OCI-LY7 (cell line): ENCODE measurements at regions not wholly inside any gene's neighbourhood (a gene's known extent, or its start where the extent isn't known, plus 50 kb on each side); places are given as distances from the start of the nearest gene placed in this dataset.

ENCODE experiments used
- BruUV-seq: library from RNA; stranded (reverse); fragments of 400-500 nt; replicated peaks from 2 replicates; lab custom pipeline; 2021; lab: Mats Ljungman, UMichigan
- CTCF ChIA-PET: fragments of 300-600 bp; sonication (Branson Sonifier 250); formaldehyde crosslinking; loops from one replicate; lab custom pipeline; 2022; ENCODE audit warnings: antibody characterized with exemption; ENCODE audit not compliant: unreplicated experiment; lab: Charles Lee
- POLR2A ChIA-PET: fragments of 300-600 bp; sonication (Branson Sonifier 250); formaldehyde crosslinking; loops from one replicate; lab custom pipeline; 2022; ENCODE audit warnings: antibody characterized with exemption; lab: Charles Lee
- DNase-seq: peaks from one replicate; pipeline ENCODE4 v3.0.0-alpha.2; 2015; ENCODE audit warnings: low spot score
- H2AFZ ChIP-seq: fragments of 200-600 bp; sonication (generic), shearing (Covaris generic); 2 replicates; pipeline ENCODE4 v1.6.1; 2014; ENCODE audit warnings: mild to moderate bottlenecking, antibody characterized with exemption, low read length, moderate library complexity
- H3K27ac ChIP-seq: fragments of 200-600 bp; sonication (generic); 2 replicates; pipeline ENCODE4 v1.5.1; 2014; ENCODE audit warnings: mixed run types, low read depth, mild to moderate bottlenecking, moderate library complexity, low read length, inconsistent platforms; ENCODE audit not compliant: poor library complexity, severe bottlenecking
- H3K36me3 ChIP-seq: fragments of 200-600 bp; sonication (generic); 2 replicates; pipeline ENCODE4 v1.6.1; 2014; ENCODE audit warnings: mild to moderate bottlenecking, antibody characterized with exemption, low read length, moderate library complexity, mixed read lengths; ENCODE audit not compliant: insufficient read depth
- H3K4me1 ChIP-seq: fragments of 200-600 bp; sonication (generic); 2 replicates; pipeline ENCODE4 v1.5.1; 2014; ENCODE audit warnings: mild to moderate bottlenecking, low read length; ENCODE audit not compliant: insufficient read depth, poor library complexity, severe bottlenecking
- H3K4me2 ChIP-seq: fragments of 200-600 bp; sonication (generic); 2 replicates; pipeline ENCODE4 v1.6.1; 2014; ENCODE audit warnings: mild to moderate bottlenecking, low read length
- H3K4me3 ChIP-seq: fragments of 200-600 bp; sonication (generic); 2 replicates; pipeline ENCODE4 v1.5.1; 2014; ENCODE audit warnings: mild to moderate bottlenecking, low read depth, low read length; ENCODE audit not compliant: poor library complexity, severe bottlenecking
- H3K79me2 ChIP-seq: fragments of 200-600 bp; sonication (generic); 2 replicates; pipeline ENCODE4 v1.6.1; 2016; ENCODE audit warnings: low read depth, mild to moderate bottlenecking, low read length, moderate library complexity, mixed read lengths; ENCODE audit not compliant: insufficient read depth
- H3K9me2 ChIP-seq: fragments of 200-600 bp; sonication (generic); 2 replicates; pipeline ENCODE4 v1.6.1; 2016; ENCODE audit warnings: mild to moderate bottlenecking, low read length, mixed read lengths; ENCODE audit not compliant: insufficient read depth
- H3K9me3 ChIP-seq: fragments of 200-600 bp; sonication (generic); 2 replicates; pipeline ENCODE4 v1.6.1; 2014; ENCODE audit warnings: mild to moderate bottlenecking, mixed run types, low read length, mixed read lengths
- H4K20me1 ChIP-seq: fragments of 200-600 bp; sonication (generic); 2 replicates; pipeline ENCODE4 v1.6.1; 2014; ENCODE audit warnings: mild to moderate bottlenecking, antibody characterized with exemption, low read length, moderate library complexity, mixed read lengths; ENCODE audit not compliant: insufficient read depth
- EZH2phosphoT487 ChIP-seq: fragments of 200-600 bp; sonication (generic); IDR thresholded peaks from 2 replicates; pipeline ENCODE4 v1.6.1; 2018; ENCODE audit warnings: low read depth, borderline replicate concordance, mild to moderate bottlenecking, mixed run types, antibody characterized with exemption, low read length, moderate library complexity, mixed read lengths
- intact Hi-C: fragments of 100-400 bp; cut with micrococcal nuclease; formaldehyde crosslinking; loops from one replicate; pipeline ENCODE4 v1.10.0; 2022; ENCODE audit not compliant: unreplicated experiment
- TF ChIP-seq, protein P1 (sequence below): fragments of 200-600 bp; sonication (generic); conservative IDR thresholded peaks from 2 replicates; pipeline ENCODE4 v1.5.1; 2014; ENCODE audit warnings: mild to moderate bottlenecking, antibody characterized with exemption, low read length, moderate library complexity, mixed read lengths

DNA sequence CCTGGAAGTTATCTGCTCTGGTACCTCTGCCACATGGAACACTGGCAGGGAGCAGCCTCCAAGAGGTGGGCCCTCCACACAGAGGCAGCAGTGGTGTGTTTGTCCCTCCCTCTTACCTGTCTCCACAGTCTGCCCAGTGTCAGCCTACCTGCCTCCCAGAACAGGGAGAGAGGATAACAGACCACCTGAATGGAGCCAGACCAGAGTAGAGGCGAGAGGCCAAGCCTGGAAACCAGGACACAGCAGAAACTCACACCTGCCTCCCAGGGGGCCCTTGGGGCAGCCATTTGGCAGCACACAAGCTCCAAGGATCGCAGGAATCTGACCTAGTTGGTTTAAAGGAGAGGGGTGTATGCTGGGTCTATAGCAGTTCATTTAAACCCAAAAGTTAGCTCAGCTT lies 100.2 kb upstream of the ZNF366 start:
- no peaks in the 10 kb centered on the region for H3K4me1 ChIP-seq
- CTCF ChIA-PET = no interaction called here
- no peaks in the 10 kb centered on the region for H3K36me3 ChIP-seq
- H3K9me2 ChIP-seq = no peaks in the 10 kb centered on the region
- no peak for TF ChIP-seq EZH2phosphoT487
- TF ChIP-seq, protein P1, sequence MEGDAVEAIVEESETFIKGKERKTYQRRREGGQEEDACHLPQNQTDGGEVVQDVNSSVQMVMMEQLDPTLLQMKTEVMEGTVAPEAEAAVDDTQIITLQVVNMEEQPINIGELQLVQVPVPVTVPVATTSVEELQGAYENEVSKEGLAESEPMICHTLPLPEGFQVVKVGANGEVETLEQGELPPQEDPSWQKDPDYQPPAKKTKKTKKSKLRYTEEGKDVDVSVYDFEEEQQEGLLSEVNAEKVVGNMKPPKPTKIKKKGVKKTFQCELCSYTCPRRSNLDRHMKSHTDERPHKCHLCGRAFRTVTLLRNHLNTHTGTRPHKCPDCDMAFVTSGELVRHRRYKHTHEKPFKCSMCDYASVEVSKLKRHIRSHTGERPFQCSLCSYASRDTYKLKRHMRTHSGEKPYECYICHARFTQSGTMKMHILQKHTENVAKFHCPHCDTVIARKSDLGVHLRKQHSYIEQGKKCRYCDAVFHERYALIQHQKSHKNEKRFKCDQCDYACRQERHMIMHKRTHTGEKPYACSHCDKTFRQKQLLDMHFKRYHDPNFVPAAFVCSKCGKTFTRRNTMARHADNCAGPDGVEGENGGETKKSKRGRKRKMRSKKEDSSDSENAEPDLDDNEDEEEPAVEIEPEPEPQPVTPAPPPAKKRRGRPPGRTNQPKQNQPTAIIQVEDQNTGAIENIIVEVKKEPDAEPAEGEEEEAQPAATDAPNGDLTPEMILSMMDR = no peak
- H2AFZ ChIP-seq = no peak overlapping the region
- no peak overlapping the region for H3K4me2 ChIP-seq
- no peaks in the 10 kb centered on the region for H3K79me2 ChIP-seq
- no peak overlapping the region for H3K27ac ChIP-seq
- intact Hi-C loops = no loop called here
- no peaks in the 10 kb centered on the region for H4K20me1 ChIP-seq
- no peaks in the 10 kb centered on the region for H3K9me3 ChIP-seq
- no peak for DNase-seq
- POLR2A ChIA-PET = no interaction called here
- BruUV-seq = no TSS peak
- H3K4me3 ChIP-seq = no peak overlapping the region

DNA sequence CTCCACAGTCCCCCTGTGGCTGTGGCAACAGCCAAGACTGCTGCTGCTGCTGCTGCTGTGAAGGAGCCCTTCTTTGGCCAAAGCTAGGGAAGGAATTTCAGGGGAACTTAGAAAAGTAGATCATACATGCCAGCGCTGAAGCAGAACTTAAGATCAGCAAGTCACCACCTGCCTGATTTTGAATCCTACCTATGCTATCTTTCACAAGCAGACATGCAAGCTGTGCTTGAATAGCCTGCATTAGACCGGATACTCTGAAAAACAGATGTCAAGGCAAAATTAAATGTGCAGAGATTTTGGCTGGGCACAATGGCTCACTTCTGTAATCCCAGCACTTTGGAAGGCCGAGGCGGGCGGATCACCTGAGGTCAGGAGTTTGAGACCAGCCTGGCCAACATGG lies 99.3 kb upstream of the ZNF366 start:
- no peaks in the 10 kb centered on the region for H3K36me3 ChIP-seq
- no peaks in the 10 kb centered on the region for H4K20me1 ChIP-seq
- TF ChIP-seq EZH2phosphoT487 = no peak
- TF ChIP-seq, protein P1 = no peak
- no peaks in the 10 kb centered on the region for H3K9me3 ChIP-seq
- H2AFZ ChIP-seq = no peak overlapping the region
- no peak overlapping the region for H3K27ac ChIP-seq
- no peak for DNase-seq
- intact Hi-C loops = no loop called here
- H3K4me2 ChIP-seq = no peak overlapping the region
- no peaks in the 10 kb centered on the region for H3K9me2 ChIP-seq
- ChIA-PET POLR2A (no interaction called here), CTCF (no interaction called here)
- BruUV-seq = no TSS peak
- no peaks in the 10 kb centered on the region for H3K79me2 ChIP-seq
- no peak overlapping the region for H3K4me3 ChIP-seq
- H3K4me1 ChIP-seq = no peaks in the 10 kb centered on the region

DNA sequence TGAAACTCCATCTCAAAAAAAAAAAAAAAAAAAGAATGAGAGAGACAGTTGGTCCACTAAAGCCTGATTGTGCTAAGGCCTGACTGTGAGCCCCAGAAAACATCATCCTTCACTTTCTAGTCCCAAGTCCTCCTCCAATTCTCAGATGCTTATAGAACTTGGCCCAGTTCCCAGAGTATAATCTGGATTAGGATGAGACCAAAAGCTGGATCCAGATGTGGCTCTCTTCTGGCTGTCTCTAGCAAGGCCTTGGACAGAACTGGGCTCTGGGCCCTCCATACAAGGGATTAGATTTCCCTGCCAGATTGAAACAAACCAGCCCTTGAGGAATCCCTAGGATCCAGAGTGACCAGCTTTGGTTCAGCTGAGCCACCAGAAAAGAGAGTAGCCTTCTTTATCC lies 98.4 kb upstream of the ZNF366 start:
- no peak overlapping the region for H3K4me2 ChIP-seq
- ChIA-PET POLR2A (no interaction called here), CTCF (no interaction called here)
- no peak for DNase-seq
- no peaks in the 10 kb centered on the region for H4K20me1 ChIP-seq
- H2AFZ ChIP-seq = no peak overlapping the region
- H3K27ac ChIP-seq = no peak overlapping the region
- no peaks in the 10 kb centered on the region for H3K9me3 ChIP-seq
- no peak overlapping the region for H3K4me3 ChIP-seq
- H3K36me3 ChIP-seq = no peaks in the 10 kb centered on the region
- H3K9me2 ChIP-seq = no peaks in the 10 kb centered on the region
- TF ChIP-seq EZH2phosphoT487 = no peak
- TF ChIP-seq, protein P1 = no peak
- no peaks in the 10 kb centered on the region for H3K79me2 ChIP-seq
- intact Hi-C loops = no loop called here
- BruUV-seq = no TSS peak
- H3K4me1 ChIP-seq = no peaks in the 10 kb centered on the region
